Natural killer cell treated with Interleukin-12 subunit alpha and Interleukin-12 subunit beta and Interleukin-15 and Interleukin-18, amount 100 ng/mL, for 72 hours (primary cell): ENCODE measurements at regions not wholly inside any gene's neighbourhood (a gene's known extent, or its start where the extent isn't known, plus 50 kb on each side); places are given as distances from the start of the nearest gene placed in this dataset.

Experiments
- ATAC-seq, 2 donors: fragments of 150-1000 bp; cut with Tn5 transposase in 1 of 2; sonication (Bioruptor Pico), chemical (Tn5 transposase) in 1 of 2; 2 replicates each; pipeline ENCODE4 v1.10.0; 2021
- DNase-seq: peaks from one replicate; pipeline ENCODE4 v3.0.0; 2022; ENCODE audit warnings: low spot score
- H3K27ac Mint-ChIP-seq, 2 donors: 1 replicate in 1 of 2; 2 replicates in 1 of 2; pipeline ENCODE4 v1.8.0; 2022; ENCODE audit warnings: mixed read lengths in 2 of 2, mild to moderate bottlenecking in 1 of 2, moderate library complexity in 1 of 2
- H3K27me3 Mint-ChIP-seq, 2 donors: 1 replicate in 1 of 2; 2 replicates in 1 of 2; pipeline ENCODE4 v1.8.0; 2022; ENCODE audit warnings: mixed read lengths in 2 of 2
- H3K36me3 Mint-ChIP-seq: one replicate; pipeline ENCODE4 v1.8.0; 2022; ENCODE audit warnings: mixed read lengths
- H3K4me1 Mint-ChIP-seq, 2 donors: 1 replicate in 1 of 2; 2 replicates in 1 of 2; pipeline ENCODE4 v1.8.0; 2022; ENCODE audit warnings: low read depth in 2 of 2, mixed read lengths in 2 of 2, mild to moderate bottlenecking in 1 of 2
- H3K4me3 Mint-ChIP-seq: one replicate; pipeline ENCODE4 v1.8.0; 2022; ENCODE audit warnings: mixed read lengths
- H3K9me3 Mint-ChIP-seq: 2 replicates; pipeline ENCODE4 v1.8.0; 2022; ENCODE audit warnings: mixed read lengths

DNA sequence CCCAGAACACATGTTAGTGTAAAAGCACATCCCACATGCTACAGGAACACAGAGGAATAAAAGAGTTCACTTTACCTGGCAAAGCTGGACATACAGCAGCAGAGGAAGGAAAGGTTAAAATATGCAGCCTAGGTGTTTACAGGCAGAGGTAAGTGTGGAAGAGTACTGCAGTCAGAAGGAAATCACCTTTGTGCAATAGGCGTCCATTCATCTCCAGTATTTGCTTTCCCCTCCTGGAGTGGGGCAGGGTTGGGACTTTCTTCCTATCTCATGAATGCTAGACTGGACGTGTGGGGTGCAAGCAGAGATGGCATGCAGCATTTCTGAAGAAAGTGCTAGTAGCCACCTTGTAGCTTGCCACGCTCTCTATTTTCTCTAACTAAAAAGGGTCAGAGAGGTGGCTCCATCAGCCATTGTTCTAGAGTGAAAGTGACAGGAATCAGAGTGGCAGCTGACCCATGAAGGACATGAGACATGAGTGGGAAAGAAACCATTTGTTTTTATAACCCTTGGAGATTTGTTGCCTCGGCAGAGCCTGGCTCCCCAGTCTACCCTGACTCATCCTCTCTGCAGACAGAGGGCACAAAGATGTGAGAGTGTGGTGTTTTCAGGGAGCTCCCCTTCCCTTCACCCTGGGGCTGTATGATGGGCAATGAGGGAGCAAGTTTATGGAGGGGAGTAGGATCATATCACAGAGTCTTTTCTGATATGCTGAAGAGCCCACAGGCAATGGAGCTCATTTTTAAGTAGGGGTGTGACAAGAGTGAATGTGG, 101.2 kb upstream of the SEC61G start:
- ATAC-seq: no peak
- H3K27ac Mint-ChIP-seq: no peak overlapping the region
- H3K4me1 Mint-ChIP-seq: no peaks in the 10 kb centered on the region
- peaks cover 0 to 25% of the 10 kb centered on the region in 2 donors for H3K27me3 Mint-ChIP-seq
- H3K4me3 Mint-ChIP-seq: no peak overlapping the region
- H3K9me3 Mint-ChIP-seq: peaks cover 8% of the 10 kb centered on the region
- H3K36me3 Mint-ChIP-seq: no peaks in the 10 kb centered on the region
- no peak for DNase-seq

DNA sequence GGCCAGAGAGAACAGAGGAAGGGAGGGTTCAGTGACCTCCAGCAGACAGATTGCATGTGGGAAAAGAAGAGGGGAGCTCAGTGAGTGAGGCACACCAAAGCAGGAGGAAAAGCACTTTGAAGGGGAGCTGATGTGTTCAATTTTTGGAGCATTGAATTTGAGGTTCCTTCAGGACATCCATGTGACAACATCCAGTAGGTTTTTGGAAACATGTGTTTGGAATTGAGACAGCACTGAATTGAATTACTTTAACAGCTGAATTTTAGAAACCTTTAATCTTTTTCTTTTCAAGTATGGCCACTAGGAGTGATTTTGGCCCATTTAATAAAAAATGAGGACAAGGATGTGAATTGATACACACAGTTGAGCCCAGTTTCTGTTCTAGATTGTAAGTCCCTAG, 101.8 kb upstream of the SEC61G start:
- Mint-ChIP-seq H3K4me3 (no peak overlapping the region), H3K27me3 (peaks cover 0 to 25% of the 10 kb centered on the region in 2 donors), H3K36me3 (no peaks in the 10 kb centered on the region), H3K27ac (no peak overlapping the region), H3K4me1 (no peaks in the 10 kb centered on the region), H3K9me3 (peaks cover 8% of the 10 kb centered on the region)
- no peak for ATAC-seq
- DNase-seq: no peak

DNA sequence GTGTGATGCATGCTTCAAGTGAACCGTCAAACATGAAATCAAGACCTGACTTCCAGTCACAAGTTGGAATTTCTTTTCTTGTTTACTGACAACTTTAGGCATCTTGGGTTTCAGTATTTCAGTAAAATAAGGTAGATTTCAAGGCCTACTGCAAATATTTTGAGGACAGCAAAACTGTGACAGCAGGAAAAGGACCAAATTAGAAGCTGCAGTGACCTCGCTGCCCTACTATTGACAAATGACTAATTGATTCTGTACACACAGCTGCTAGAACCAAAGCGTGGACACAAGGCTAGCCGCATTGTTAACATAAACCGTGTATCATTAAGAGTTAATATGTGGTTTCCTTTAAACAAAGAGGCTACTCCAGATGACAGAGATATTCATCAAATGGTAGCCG, 105.7 kb upstream of the SEC61G start:
- no peaks in the 10 kb centered on the region for H3K4me1 Mint-ChIP-seq
- H3K27ac Mint-ChIP-seq: no peak overlapping the region
- peaks cover 0 to 9% of the 10 kb centered on the region in 2 donors for H3K27me3 Mint-ChIP-seq
- H3K4me3 Mint-ChIP-seq: no peak overlapping the region
- H3K36me3 Mint-ChIP-seq: no peaks in the 10 kb centered on the region
- DNase-seq (no peak), ATAC-seq (no peak)
- peaks cover 3% of the 10 kb centered on the region for H3K9me3 Mint-ChIP-seq

DNA sequence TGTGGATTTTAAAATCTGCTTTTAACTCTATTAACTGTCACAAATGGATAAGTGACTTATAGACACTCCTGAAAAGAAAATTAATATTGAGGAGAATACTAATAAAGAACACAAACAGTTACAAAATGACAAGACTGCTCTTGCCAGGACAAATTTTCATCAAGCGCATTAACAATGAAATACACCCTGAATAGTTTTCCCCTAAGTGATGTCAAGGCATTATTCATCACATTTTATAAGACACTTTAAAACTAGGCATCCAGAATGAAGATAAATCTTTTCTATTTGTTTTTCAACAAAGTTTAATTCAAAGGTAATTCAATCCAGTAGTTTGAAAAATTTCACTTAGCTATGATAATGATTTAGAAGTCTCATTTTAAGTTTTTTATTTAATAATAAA, 110.5 kb upstream of the SEC61G start:
- no peak for DNase-seq
- H3K27ac Mint-ChIP-seq: no peak overlapping the region
- no peak for ATAC-seq
- no peaks in the 10 kb centered on the region for H3K4me1 Mint-ChIP-seq
- H3K27me3 Mint-ChIP-seq: peaks cover 0 to 10% of the 10 kb centered on the region in 2 donors
- no peaks in the 10 kb centered on the region for H3K36me3 Mint-ChIP-seq
- no peaks in the 10 kb centered on the region for H3K9me3 Mint-ChIP-seq
- H3K4me3 Mint-ChIP-seq: no peak overlapping the region

DNA sequence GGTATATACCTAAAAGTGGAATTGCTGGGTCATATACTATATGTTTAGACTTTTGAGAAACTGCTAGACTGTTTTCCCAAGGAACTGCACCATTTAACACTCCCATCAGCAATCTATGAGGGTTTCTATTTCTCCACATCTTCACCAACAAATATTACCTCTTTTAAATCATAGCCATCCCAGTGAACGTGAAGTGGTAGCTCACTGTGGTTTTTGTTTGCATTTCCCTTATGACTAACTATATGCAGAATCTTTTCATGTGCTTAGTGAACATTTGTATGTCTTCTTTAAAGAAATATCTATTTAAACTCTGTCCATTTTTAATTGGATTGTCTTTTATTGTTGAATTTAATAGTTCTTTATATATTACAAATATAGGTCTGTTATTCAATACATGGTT, 115.8 kb upstream of the SEC61G start:
- no peaks in the 10 kb centered on the region for H3K4me1 Mint-ChIP-seq
- H3K27ac Mint-ChIP-seq: no peak overlapping the region

DNA sequence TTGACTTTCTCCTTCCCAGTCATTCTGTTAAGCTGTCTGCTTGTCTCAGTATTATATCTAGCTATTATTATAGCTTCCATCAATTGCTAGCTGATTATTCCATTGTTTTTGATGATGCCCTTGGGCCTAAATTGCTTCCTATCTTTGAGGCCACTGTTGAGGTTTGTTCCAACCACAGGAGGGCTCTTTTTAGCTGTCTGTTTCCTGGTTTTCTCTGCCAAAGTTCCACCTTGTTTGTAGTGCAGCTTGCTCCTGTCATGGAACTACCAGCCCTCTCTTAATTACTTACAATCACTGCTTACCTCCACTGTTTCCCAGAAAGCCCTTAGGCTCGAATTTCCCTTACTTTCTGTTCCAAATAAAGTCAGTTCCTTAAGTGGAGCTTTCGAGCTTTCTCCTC, 118.7 kb upstream of the SEC61G start:
- Mint-ChIP-seq H3K4me1 (no peaks in the 10 kb centered on the region), H3K9me3 (peaks cover 2% of the 10 kb centered on the region), H3K4me3 (no peak overlapping the region), H3K27me3 (peaks cover 0 to 16% of the 10 kb centered on the region in 2 donors), H3K27ac (no peak overlapping the region), H3K36me3 (no peaks in the 10 kb centered on the region)
- DNase-seq (no peak), ATAC-seq (no peak)

More for the DNA sequence above, 115.8 kb upstream of the SEC61G start:
- DNase-seq: no peak
- no peak overlapping the region for H3K4me3 Mint-ChIP-seq
- H3K36me3 Mint-ChIP-seq: no peaks in the 10 kb centered on the region
- H3K9me3 Mint-ChIP-seq: no peaks in the 10 kb centered on the region
- no peak for ATAC-seq
- H3K27me3 Mint-ChIP-seq: peaks cover 0 to 16% of the 10 kb centered on the region in 2 donors

DNA sequence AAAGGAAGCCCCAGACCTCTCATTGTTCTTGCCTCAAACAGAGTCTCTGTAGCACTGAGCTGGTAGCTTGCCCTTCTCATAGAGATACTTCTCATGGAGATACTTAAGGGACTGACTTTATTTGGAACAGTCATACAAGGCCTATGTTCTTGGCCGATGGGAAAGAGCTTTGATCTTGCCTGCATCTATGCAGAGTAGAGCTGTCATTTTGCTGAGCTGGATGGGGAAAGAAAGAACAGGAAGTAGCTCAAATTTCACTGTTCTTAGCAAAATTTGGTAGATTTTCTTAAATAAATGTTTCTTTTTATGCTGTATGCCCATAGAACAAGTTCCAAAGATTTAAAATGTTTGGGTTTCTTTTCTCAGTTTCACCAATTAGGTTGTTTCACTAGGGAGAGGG, 119.3 kb upstream of the SEC61G start:
- Mint-ChIP-seq H3K4me1 (no peaks in the 10 kb centered on the region), H3K4me3 (no peak overlapping the region), H3K36me3 (no peaks in the 10 kb centered on the region), H3K27ac (no peak overlapping the region), H3K9me3 (peaks cover 3% of the 10 kb centered on the region), H3K27me3 (peaks cover 0 to 9% of the 10 kb centered on the region in 2 donors)
- DNase-seq (no peak), ATAC-seq (no peak)

DNA sequence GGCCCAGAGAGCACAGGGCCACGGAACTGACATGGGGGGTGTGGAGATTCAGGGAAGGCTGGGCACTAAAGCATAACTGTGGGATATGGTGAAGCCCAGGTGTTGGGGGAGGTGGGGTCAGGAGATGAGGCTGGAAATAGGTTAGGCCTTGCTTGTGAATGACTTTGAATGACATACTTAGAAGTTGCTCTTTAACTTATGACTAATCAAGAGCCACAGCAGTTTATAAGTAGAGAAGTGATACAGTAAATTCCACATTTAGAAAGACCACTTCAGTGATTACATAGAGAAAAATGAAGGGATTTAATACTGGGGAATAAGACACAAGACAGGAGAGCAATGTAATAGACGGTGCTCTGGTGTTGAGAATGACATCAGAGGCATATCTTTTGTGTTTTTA, 120.8 kb upstream of the SEC61G start:
- H3K4me3 Mint-ChIP-seq: no peak overlapping the region
- DNase-seq (no peak), ATAC-seq (no peak)
- peaks cover 3% of the 10 kb centered on the region for H3K9me3 Mint-ChIP-seq
- H3K27me3 Mint-ChIP-seq: peaks cover 0 to 6% of the 10 kb centered on the region in 2 donors
- H3K4me1 Mint-ChIP-seq: no peaks in the 10 kb centered on the region
- H3K27ac Mint-ChIP-seq: no peak overlapping the region
- no peaks in the 10 kb centered on the region for H3K36me3 Mint-ChIP-seq

DNA sequence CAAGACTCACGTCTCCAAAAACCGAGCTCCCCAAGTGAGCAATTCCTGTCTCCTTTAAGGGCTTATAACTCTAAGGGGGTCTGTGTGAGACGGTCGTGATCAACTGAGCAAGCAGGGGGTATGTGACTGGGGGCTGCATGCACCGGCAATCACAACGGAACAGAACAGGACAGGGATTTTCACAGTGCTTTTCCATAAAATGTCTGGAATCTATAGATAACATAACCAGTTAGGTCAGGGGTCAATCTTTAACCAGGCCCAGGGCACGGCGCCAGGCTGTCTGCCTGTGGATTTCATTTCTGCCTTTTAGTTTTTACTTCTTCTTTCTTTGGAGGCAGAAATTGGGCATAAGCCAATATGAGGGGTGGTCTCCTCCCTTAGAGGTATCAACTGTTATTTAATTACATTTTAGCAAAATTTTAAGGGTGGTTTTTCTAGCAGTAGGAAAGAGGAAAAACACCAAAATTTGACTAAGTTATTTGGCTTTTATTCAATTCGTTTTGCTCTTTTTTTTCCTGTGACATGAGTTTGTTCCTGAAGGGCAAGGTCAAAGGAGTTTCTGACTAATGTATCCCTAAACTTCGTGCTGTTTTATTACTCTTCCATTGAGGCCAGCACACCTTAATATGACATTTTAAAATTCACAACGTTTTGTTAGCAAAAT, 121.4 kb upstream of the SEC61G start:
- Mint-ChIP-seq H3K4me1 (no peaks in the 10 kb centered on the region), H3K4me3 (no peak overlapping the region), H3K9me3 (peaks cover 3% of the 10 kb centered on the region), H3K27ac (no peak overlapping the region), H3K36me3 (no peaks in the 10 kb centered on the region), H3K27me3 (peaks cover 0 to 6% of the 10 kb centered on the region in 2 donors)
- no peak for DNase-seq
- ATAC-seq: no peak

DNA sequence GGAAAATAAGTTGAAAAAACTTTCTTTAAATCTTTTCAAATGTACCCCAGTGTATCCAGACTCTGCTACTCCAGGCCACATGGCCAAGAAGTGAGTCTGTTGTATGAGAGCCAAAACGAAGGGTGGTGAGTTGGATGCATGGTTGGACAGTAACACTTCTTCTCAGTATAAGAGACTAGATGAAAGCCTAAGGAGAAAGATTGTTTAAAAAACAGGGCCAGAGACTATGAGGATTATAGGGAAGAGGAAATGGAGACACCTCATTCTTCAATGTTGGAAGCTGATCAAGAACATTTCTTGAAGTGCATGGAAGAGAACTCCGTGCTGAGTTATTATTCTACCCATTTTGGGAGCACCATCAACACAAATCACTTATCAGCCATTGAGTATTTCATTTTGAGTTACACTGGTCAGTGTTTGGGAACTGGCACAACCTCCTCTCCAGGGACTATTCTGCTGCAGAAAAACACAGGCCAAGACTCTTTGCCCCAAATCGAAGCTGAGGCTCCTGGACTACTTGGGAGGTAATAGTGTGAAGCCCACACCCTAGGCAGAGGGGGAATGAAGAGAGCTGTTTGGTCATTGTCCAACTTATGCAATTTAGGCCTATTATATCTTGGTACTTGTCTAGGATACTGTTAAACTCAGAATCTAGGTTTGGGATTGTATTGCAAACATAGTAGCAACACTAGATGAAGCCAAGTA, 123.0 kb upstream of the SEC61G start:
- ATAC-seq (no peak), DNase-seq (no peak)
- no peaks in the 10 kb centered on the region for H3K4me1 Mint-ChIP-seq
- H3K27ac Mint-ChIP-seq: no peak overlapping the region
- H3K4me3 Mint-ChIP-seq: no peak overlapping the region
- peaks cover 6% of the 10 kb centered on the region for H3K9me3 Mint-ChIP-seq
- peaks cover 0 to 17% of the 10 kb centered on the region in 2 donors for H3K27me3 Mint-ChIP-seq
- H3K36me3 Mint-ChIP-seq: no peaks in the 10 kb centered on the region

DNA sequence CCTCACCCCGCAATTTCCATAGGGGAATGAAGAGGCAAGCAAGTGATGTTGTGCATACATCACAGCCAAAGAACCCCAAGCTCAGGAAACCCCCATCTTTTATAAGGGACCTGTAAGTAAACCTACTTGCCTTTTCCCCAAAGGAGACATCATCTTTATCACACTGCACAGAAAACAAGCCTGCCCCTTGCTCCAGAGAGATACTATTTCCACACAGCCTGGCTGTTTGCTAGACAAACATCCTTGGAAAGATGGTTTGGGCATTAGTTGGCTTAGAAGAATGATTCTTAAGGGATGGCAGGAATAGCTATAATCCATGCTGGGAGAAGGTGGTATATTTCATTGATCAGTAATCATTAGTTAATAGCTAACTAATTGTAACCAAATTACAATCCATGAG, 123.7 kb upstream of the SEC61G start:
- Mint-ChIP-seq H3K27me3 (peaks cover 0 to 19% of the 10 kb centered on the region in 2 donors), H3K9me3 (peaks cover 6% of the 10 kb centered on the region), H3K4me1 (no peaks in the 10 kb centered on the region), H3K36me3 (no peaks in the 10 kb centered on the region), H3K4me3 (no peak overlapping the region), H3K27ac (no peak overlapping the region)
- DNase-seq (no peak), ATAC-seq (no peak)

DNA sequence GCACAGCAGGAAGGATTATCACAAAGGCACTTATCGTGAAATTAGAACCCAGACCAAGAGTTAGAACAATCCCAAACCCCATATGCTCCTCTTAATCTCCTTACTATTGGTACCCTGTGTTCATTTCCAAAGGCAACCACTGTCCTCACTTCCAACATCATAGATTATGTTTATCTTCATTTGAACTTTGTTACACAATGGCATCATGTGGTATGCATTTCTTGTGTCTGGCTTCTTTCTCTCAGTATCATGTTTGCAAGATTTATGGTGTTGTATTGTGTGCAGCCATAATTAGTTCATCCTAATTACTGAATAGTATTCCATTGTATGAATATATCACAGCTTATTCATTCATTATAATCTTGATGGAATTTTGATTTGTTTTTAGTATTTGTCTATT, 124.6 kb upstream of the SEC61G start:
- H3K9me3 Mint-ChIP-seq: peaks cover 8% of the 10 kb centered on the region
- peaks cover 4 to 26% of the 10 kb centered on the region in 2 donors for H3K27me3 Mint-ChIP-seq
- H3K4me1 Mint-ChIP-seq: no peaks in the 10 kb centered on the region
- no peak overlapping the region for H3K27ac Mint-ChIP-seq
- H3K4me3 Mint-ChIP-seq: no peak overlapping the region
- H3K36me3 Mint-ChIP-seq: no peaks in the 10 kb centered on the region
- ATAC-seq: no peak
- no peak for DNase-seq

DNA sequence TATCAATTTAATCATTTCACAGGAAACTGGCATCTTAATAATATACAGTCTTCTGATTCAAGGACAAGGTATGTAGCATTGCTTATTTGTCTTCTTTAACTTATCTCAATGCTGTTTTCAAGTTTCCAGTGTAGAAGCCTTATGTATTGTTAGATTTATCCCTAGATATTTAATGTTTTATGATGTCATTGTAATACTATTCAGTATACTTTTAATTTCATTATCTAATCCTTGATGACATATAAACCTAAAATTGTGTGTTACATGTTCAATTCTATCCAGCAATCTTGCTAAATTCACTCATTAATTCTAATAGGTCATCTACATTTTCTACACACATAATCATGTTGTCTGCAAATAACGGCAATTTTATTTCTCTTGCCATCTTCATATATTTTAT, 126.3 kb upstream of the SEC61G start:
- Mint-ChIP-seq H3K9me3 (peaks cover 8% of the 10 kb centered on the region), H3K4me1 (no peaks in the 10 kb centered on the region), H3K4me3 (no peak overlapping the region)

DNA sequence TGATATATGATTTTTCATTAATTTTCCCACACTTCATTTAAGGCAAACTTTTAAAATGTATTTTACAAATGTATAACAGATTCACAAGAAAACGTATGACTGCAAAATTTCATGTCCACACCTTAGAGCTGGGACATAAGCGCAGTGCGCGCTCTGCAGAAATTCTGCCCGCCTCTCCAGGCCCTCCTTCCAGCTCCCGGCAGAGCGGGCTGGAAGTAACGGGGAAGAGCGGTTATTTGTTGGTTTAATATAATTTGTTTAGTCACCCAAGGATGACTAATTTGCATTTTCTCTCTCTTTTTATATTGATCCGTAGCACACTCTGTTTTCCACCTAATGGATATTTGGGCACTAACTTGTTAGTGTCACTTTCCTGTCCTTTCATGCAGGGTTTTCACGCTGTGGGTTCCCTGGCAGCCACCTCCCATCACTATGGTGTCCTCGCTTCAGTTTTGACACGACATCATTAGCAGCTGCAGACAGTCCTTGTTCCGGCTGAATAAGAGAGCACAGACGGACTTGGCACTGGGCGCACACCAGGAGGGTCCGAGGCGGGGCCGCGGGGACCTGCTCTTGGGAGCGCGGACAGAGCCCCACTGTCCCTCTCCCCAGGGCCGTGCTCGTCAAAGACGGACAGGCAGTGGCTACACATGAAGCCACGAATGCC, 129.2 kb upstream of the SEC61G start:
- Mint-ChIP-seq H3K36me3 (no peaks in the 10 kb centered on the region), H3K4me1 (no peaks in the 10 kb centered on the region), H3K9me3 (peaks cover 5% of the 10 kb centered on the region), H3K4me3 (no peak overlapping the region), H3K27me3 (peaks cover 5 to 38% of the 10 kb centered on the region in 2 donors), H3K27ac (no peak overlapping the region)
- ATAC-seq: no peak
- DNase-seq: no peak

More for the DNA sequence above, 126.3 kb upstream of the SEC61G start:
- Mint-ChIP-seq H3K27ac (no peak overlapping the region), H3K27me3 (peaks cover 5 to 22% of the 10 kb centered on the region in 2 donors), H3K36me3 (no peaks in the 10 kb centered on the region)
- DNase-seq (no peak), ATAC-seq (no peak)
